Kidney (tissue), 13 donors: ENCODE measurements at regions not wholly inside any gene's neighbourhood (a gene's known extent, or its start where the extent isn't known, plus 50 kb on each side); places are given as distances from the start of the nearest gene placed in this dataset.
"Not testable (repeated sequence)": the region's sequence is repeated elsewhere in the genome, so short reads cannot be mapped to it uniquely, and the experiment has no call there.

Source experiments
- DNase-seq, 5 donors: peaks; one replicate each; pipeline ENCODE4 v3.0.0-alpha.2; 2013 to 2020
- FAIRE-seq: peaks from 2 replicates; lab custom pipeline; 2012; peaks lifted over from hg19 to GRCh38; lab: Jason Lieb, UNC
- H3K27ac ChIP-seq, 2 donors: one replicate each; pipeline ENCODE4 v1.7.0; 2013; ENCODE audit warnings: low read depth in 2 of 2, low read length in 2 of 2, inconsistent platforms in 1 of 2
- H3K27me3 ChIP-seq: one replicate; pipeline ENCODE4 v1.7.1; 2013; ENCODE audit warnings: low read length, inconsistent platforms; ENCODE audit not compliant: control insufficient read depth, insufficient read depth
- H3K36me3 ChIP-seq, 3 donors: one replicate each; pipeline versions ENCODE4 v1.7.0 to v1.7.1; 2013; ENCODE audit warnings: low read length in 3 of 3, control low read depth in 1 of 3, inconsistent platforms in 1 of 3; ENCODE audit not compliant: insufficient read depth in 3 of 3, control insufficient read depth in 2 of 3
- H3K4me1 ChIP-seq, 3 donors: one replicate each; pipeline versions ENCODE4 v1.7.0 to v1.7.1; 2013; ENCODE audit warnings: low read length in 3 of 3, inconsistent platforms in 1 of 3, low read depth in 1 of 3; ENCODE audit not compliant: control insufficient read depth in 2 of 3, insufficient read depth in 2 of 3
- H3K4me3 ChIP-seq, 3 donors: one replicate each; pipeline versions ENCODE4 v1.7.0 to v1.8.1; 2013; ENCODE audit warnings: low read length in 3 of 3, control low read depth in 1 of 3, inconsistent platforms in 1 of 3
- H3K9ac ChIP-seq, 3 donors: one replicate each; pipeline versions ENCODE4 v1.7.0 to v1.7.1; 2013; ENCODE audit warnings: low read length in 3 of 3, control low read depth in 1 of 3, inconsistent platforms in 1 of 3
- H3K9me3 ChIP-seq, 3 donors: one replicate each; pipeline versions ENCODE4 v1.7.0 to v1.7.1; 2013; ENCODE audit warnings: low read length in 3 of 3, control low read depth in 1 of 3, inconsistent platforms in 1 of 3; ENCODE audit not compliant: control insufficient read depth in 2 of 3, insufficient read depth in 1 of 3
- intact Hi-C: fragments of 100-400 bp; cut with DNase I; formaldehyde crosslinking; loops from one replicate; pipeline ENCODE4 v1.11.1; 2022
- TF ChIP-seq, protein P1 (sequence below): IDR thresholded peaks from 3 replicates; pipeline ENCODE4 v1.5.1; 2012; ENCODE audit warnings: mild to moderate bottlenecking, moderate library complexity, borderline replicate concordance; ENCODE audit not compliant: insufficient read depth; ENCODE audit errors: extremely low read depth
- donor health status: control.
- donor health status: control.
- donor health status: control.
- donor health status: control.
- donor health status: control.
- donor health status: DM: yes; HTN: yes; CAD: no.
- donor health status: Normal renal cell carcinoma (clear cell type).

DNA sequence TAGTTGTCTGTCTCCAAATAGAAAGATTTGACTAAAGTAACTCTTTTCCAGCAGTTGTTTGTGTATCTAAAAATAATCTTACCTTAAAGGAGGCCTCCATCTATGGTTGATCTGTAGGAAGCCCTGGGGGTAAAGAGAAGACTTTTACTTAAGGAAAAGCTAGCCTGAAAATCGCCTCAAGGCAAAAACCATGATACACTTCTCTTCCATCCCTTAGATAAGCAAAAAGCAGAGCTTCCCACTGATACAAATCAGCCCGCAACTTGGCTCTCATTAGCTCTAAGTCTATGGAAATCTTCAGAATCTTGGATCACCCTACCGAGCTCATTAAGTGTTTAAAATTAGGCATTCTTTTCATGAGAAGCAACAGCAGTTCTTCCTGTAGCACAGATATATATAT is 576.9 kb upstream of the PTBP2 start:
- Histone ChIP-seq H3K9ac (no peak overlapping the region), H3K36me3 (no peaks in the 10 kb centered on the region), H3K4me1 (no peaks in the 10 kb centered on the region), H3K27ac (no peak overlapping the region), H3K9me3 (peaks cover 0 to 4% (median 2%) of the 10 kb centered on the region in 3 donors), H3K4me3 (no peak overlapping the region), H3K27me3 (no peaks in the 10 kb centered on the region)
- FAIRE-seq (no peak), DNase-seq (no peak)
- TF ChIP-seq, protein P1, sequence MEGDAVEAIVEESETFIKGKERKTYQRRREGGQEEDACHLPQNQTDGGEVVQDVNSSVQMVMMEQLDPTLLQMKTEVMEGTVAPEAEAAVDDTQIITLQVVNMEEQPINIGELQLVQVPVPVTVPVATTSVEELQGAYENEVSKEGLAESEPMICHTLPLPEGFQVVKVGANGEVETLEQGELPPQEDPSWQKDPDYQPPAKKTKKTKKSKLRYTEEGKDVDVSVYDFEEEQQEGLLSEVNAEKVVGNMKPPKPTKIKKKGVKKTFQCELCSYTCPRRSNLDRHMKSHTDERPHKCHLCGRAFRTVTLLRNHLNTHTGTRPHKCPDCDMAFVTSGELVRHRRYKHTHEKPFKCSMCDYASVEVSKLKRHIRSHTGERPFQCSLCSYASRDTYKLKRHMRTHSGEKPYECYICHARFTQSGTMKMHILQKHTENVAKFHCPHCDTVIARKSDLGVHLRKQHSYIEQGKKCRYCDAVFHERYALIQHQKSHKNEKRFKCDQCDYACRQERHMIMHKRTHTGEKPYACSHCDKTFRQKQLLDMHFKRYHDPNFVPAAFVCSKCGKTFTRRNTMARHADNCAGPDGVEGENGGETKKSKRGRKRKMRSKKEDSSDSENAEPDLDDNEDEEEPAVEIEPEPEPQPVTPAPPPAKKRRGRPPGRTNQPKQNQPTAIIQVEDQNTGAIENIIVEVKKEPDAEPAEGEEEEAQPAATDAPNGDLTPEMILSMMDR = no peak
- intact Hi-C loops = no loop called here

DNA sequence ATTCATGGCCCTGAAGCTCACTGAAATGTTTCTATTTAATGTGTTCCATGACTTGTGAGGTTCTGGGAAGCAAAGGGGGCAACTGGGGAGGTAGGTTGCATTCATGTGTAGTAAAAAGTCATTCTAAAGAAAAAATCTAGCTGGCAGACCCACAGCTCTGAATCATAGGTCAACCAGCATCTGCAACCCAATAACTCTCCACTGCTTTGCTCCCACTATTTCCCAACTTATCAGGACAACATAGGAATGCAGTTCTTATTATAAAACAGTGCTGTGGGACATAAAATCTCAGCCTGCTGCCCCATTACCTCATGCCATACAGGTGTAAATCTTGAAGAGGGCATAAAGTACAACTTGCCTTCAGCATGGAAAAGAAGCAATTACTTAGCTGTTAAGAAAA is 576.1 kb upstream of the PTBP2 start:
- peaks cover 0 to 4% (median 2%) of the 10 kb centered on the region in 3 donors for H3K9me3 ChIP-seq
- H3K9ac ChIP-seq = no peak overlapping the region
- H3K27ac ChIP-seq = no peak overlapping the region
- H3K27me3 ChIP-seq = no peaks in the 10 kb centered on the region
- TF ChIP-seq, protein P1 = no peak
- intact Hi-C loops = no loop called here
- H3K4me1 ChIP-seq = no peaks in the 10 kb centered on the region
- no peak overlapping the region for H3K4me3 ChIP-seq
- DNase-seq (no peak), FAIRE-seq (no peak)
- H3K36me3 ChIP-seq = no peaks in the 10 kb centered on the region

DNA sequence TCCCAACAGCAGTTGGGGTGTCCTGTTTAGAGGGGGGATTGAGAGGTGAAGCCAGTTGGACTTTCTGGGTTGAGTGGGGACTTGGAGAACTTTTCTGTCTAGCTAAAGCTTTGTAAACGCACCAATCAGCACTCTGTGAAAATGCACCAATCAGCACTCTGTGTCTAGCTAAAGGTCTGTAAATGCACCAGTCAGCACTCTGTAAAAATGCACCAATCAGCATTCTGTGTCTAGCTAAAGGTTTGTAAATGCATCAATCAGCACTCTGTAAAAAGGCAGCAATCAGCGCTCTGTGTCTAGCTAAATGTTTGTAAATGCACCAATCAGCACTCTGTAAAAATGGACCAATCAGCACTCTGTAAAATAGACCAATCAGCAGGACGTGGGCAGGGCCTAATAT is 568.6 kb upstream of the PTBP2 start:
- H3K27ac ChIP-seq, H3K4me3 ChIP-seq, H3K27me3 ChIP-seq, FAIRE-seq, intact Hi-C loops, DNase-seq, H3K4me1 ChIP-seq, H3K36me3 ChIP-seq, H3K9ac ChIP-seq: not testable (repeated sequence)
- H3K9me3 ChIP-seq = peaks cover 0 to 18% (median 0%) of the 10 kb centered on the region in 3 donors

DNA sequence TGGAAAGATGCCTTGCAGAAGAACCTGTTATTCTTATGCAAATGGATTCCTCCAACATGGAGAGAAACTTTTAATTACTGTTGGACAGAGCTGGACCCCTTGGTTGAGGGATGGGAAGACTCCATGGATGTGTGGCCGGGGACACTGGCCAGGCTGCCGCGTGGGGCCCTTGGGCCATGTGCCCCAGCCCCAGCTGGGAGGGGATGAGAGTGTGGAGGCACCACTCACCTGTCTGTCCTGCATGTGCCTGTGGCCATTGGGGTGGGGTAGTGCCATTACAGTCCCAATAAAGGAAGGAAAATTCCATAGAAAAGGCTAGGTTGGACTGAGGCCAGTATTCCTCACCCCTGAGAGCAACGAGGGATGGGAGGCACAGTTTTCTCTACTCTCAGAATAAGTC is 564.5 kb upstream of the PTBP2 start:
- H3K4me3 ChIP-seq = no peak overlapping the region
- intact Hi-C loops = no loop called here
- H3K27ac ChIP-seq = no peak overlapping the region
- no peaks in the 10 kb centered on the region for H3K36me3 ChIP-seq
- TF ChIP-seq, protein P1 = no peak
- FAIRE-seq (no peak), DNase-seq (no peak)
- H3K27me3 ChIP-seq = no peaks in the 10 kb centered on the region
- H3K9me3 ChIP-seq = peaks cover 0 to 18% (median 0%) of the 10 kb centered on the region in 3 donors
- H3K4me1 ChIP-seq = no peaks in the 10 kb centered on the region
- H3K9ac ChIP-seq = no peak overlapping the region
